Keratinocyte (primary cell): ENCODE measurements at regions not wholly inside any gene's neighbourhood (a gene's known extent, or its start where the extent isn't known, plus 50 kb on each side); places are given as distances from the start of the nearest gene placed in this dataset.
"Not testable (repeated sequence)": the region's sequence is repeated elsewhere in the genome, so short reads cannot be mapped to it uniquely, and the experiment has no call there.

ENCODE experiments used
- DNase-seq: peaks from one replicate; pipeline ENCODE4 v3.0.0-alpha.2; 2011; ENCODE audit warnings: low read depth, missing footprints, low spot score
- FAIRE-seq: peaks from 2 replicates; lab custom pipeline; 2011; peaks lifted over from hg19 to GRCh38; lab: Jason Lieb, UNC
- H2AFZ ChIP-seq: 2 replicates; pipeline ENCODE4 v1.6.0; 2012; ENCODE audit warnings: low read length, control low read depth, inconsistent platforms; ENCODE audit not compliant: control insufficient read depth
- H3K27ac ChIP-seq: 2 replicates; pipeline ENCODE4 v1.5.1; 2011; ENCODE audit warnings: low read length; ENCODE audit not compliant: control insufficient read depth, insufficient read depth
- H3K27me3 ChIP-seq: 3 replicates; pipeline ENCODE4 v1.6.0; 2011; ENCODE audit warnings: low read length; ENCODE audit not compliant: control insufficient read depth, insufficient read depth; ENCODE audit errors: extremely low read depth
- H3K36me3 ChIP-seq, 2 experiments: 2 replicates in 1 of 2; 3 replicates in 1 of 2; pipeline ENCODE4 v1.5.1; 2011; ENCODE audit warnings: low read length in 2 of 2, mild to moderate bottlenecking in 1 of 2; ENCODE audit not compliant: control insufficient read depth in 2 of 2, insufficient read depth in 2 of 2; ENCODE audit errors: extremely low read depth in 1 of 2
- H3K4me1 ChIP-seq: 3 replicates; pipeline ENCODE4 v1.5.1; 2011; ENCODE audit warnings: low read length; ENCODE audit not compliant: control insufficient read depth, insufficient read depth; ENCODE audit errors: extremely low read depth
- H3K4me2 ChIP-seq: 3 replicates; pipeline ENCODE4 v1.6.0; 2011; ENCODE audit warnings: low read depth, low read length; ENCODE audit not compliant: control insufficient read depth, insufficient read depth; ENCODE audit errors: extremely low read depth
- H3K4me3 ChIP-seq, 3 experiments: fragments of 200-600 bp in 1 of 3; sonication (generic) in 1 of 3; 2 replicates in 2 of 3; 3 replicates in 1 of 3; pipeline ENCODE4 v1.5.1; 2011 to 2016; ENCODE audit warnings: low read length in 3 of 3, mild to moderate bottlenecking in 3 of 3, control low read depth in 2 of 3, inconsistent platforms in 1 of 3, low read depth in 1 of 3, mixed read lengths in 1 of 3, mixed run types in 1 of 3, moderate library complexity in 1 of 3; ENCODE audit not compliant: control insufficient read depth in 2 of 3, insufficient read depth in 2 of 3; ENCODE audit errors: extremely low read depth in 1 of 3
- H3K79me2 ChIP-seq: 2 replicates; pipeline ENCODE4 v1.6.0; 2012; ENCODE audit warnings: low read length; ENCODE audit not compliant: control insufficient read depth, insufficient read depth
- H3K9ac ChIP-seq: 3 replicates; pipeline ENCODE4 v1.6.0; 2011; ENCODE audit warnings: low read length; ENCODE audit not compliant: control insufficient read depth, insufficient read depth; ENCODE audit errors: extremely low read depth
- H3K9me1 ChIP-seq: 3 replicates; pipeline ENCODE4 v1.6.0; 2011; ENCODE audit warnings: low read length; ENCODE audit not compliant: control insufficient read depth, insufficient read depth; ENCODE audit errors: extremely low read depth
- H3K9me3 ChIP-seq: 2 replicates; pipeline ENCODE4 v1.5.1; 2012; ENCODE audit warnings: low read depth, low read length; ENCODE audit not compliant: control insufficient read depth
- H4K20me1 ChIP-seq: 3 replicates; pipeline ENCODE4 v1.6.0; 2011; ENCODE audit warnings: low read length; ENCODE audit not compliant: control insufficient read depth, insufficient read depth; ENCODE audit errors: extremely low read depth
- CTCF ChIP-seq, 3 experiments: IDR thresholded peaks in 1 of 3; conservative IDR thresholded peaks in 1 of 3; optimal IDR thresholded peaks in 1 of 3; 2 replicates in 2 of 3; 3 replicates in 1 of 3; pipeline versions ENCODE3 to v1.5.1; 2011; ENCODE audit warnings: low read length in 3 of 3, mild to moderate bottlenecking in 3 of 3, moderate library complexity in 2 of 3, control low read depth in 1 of 3, inconsistent platforms in 1 of 3; ENCODE audit not compliant: insufficient read depth in 2 of 3; ENCODE audit errors: extremely low read depth in 1 of 3
- EZH2 ChIP-seq: IDR thresholded peaks from one replicate; pipeline ENCODE4 v1.6.1; 2012; ENCODE audit warnings: inconsistent platforms, mild to moderate bottlenecking, low read length, moderate library complexity
- dilution Hi-C: fragments of 300-500 bp; cut with MboI; formaldehyde crosslinking; loops from one replicate; pipeline ENCODE4 v1.7.0; 2020; ENCODE audit warnings: low sequenced_read_pairs; ENCODE audit not compliant: extremely low pct_ligation_motif_present

- Histone ChIP-seq H3K4me1 (no peaks in the 10 kb centered on the region), H3K27ac (no peak overlapping the region), H3K9me3 (no peaks in the 10 kb centered on the region), H3K79me2 (no peaks in the 10 kb centered on the region), H3K36me3 (no peaks in the 10 kb centered on the region), H3K9me1 (no peaks in the 10 kb centered on the region), H3K4me3 (no peak overlapping the region), H3K27me3 (no peaks in the 10 kb centered on the region), H3K9ac (no peak overlapping the region), H2AFZ (no peak overlapping the region), H3K4me2 (no peak overlapping the region), H4K20me1 (no peaks in the 10 kb centered on the region)
- DNase-seq = no peak
- dilution Hi-C loops = no loop called here
- TF ChIP-seq CTCF (optimal IDR thresholded peaks at IDR 0.05 in 1 of 3, IDR thresholded peaks at IDR 0.05 in 1 of 3, conservative IDR thresholded peaks at IDR 0.05 in 1 of 3; ENCODE audit: extremely low read depth in 1 of 3, insufficient read depth in 2 of 3, low read length in 3 of 3) = no peak
- TF ChIP-seq EZH2 = no peak
- FAIRE-seq = no peak
These were observed 454.7 kb downstream of the SQOR start for GRCh38 chr15:46089467-46089935.

- no peak for FAIRE-seq
- no peak overlapping the region for H3K27ac ChIP-seq
- H3K36me3 ChIP-seq = no peaks in the 10 kb centered on the region
- TF ChIP-seq CTCF (optimal IDR thresholded peaks at IDR 0.05 in 1 of 3, IDR thresholded peaks at IDR 0.05 in 1 of 3, conservative IDR thresholded peaks at IDR 0.05 in 1 of 3; ENCODE audit: extremely low read depth in 1 of 3, insufficient read depth in 2 of 3, low read length in 3 of 3) (peak; percentile 48 to 65 (median 50)), EZH2 (no peak)
- H3K9me3 ChIP-seq = no peaks in the 10 kb centered on the region
- no peak overlapping the region for H2AFZ ChIP-seq
- H4K20me1 ChIP-seq = no peaks in the 10 kb centered on the region
- H3K27me3 ChIP-seq = no peaks in the 10 kb centered on the region
- H3K9me1 ChIP-seq = no peaks in the 10 kb centered on the region
- no peak for DNase-seq
- no peak overlapping the region for H3K4me2 ChIP-seq
- H3K4me1 ChIP-seq = no peaks in the 10 kb centered on the region
- no peak overlapping the region for H3K4me3 ChIP-seq
- dilution Hi-C loops = no loop called here
- no peaks in the 10 kb centered on the region for H3K79me2 ChIP-seq
- no peak overlapping the region for H3K9ac ChIP-seq
These were observed 457.1 kb downstream of the SQOR start for GRCh38 chr15:46091860-46092450.

- FAIRE-seq, H2AFZ ChIP-seq, H3K4me1 ChIP-seq, H3K9me3 ChIP-seq, H3K79me2 ChIP-seq, H4K20me1 ChIP-seq, H3K9ac ChIP-seq, H3K4me2 ChIP-seq, dilution Hi-C loops, H3K27me3 ChIP-seq, H3K36me3 ChIP-seq, DNase-seq, H3K4me3 ChIP-seq, H3K9me1 ChIP-seq, H3K27ac ChIP-seq: not testable (repeated sequence)
These were observed 463.2 kb downstream of the SQOR start for GRCh38 chr15:46098006-46098405.
